A673 (cell line): ENCODE measurements at regions not wholly inside any gene's neighbourhood (a gene's known extent, or its start where the extent isn't known, plus 50 kb on each side); places are given as distances from the start of the nearest gene placed in this dataset.

ENCODE experiments used
- EZH2 ChIP-seq: fragments of 200-600 bp; sonication (generic); IDR thresholded peaks from 2 replicates; pipeline ENCODE4 v1.6.1; 2017; ENCODE audit warnings: borderline replicate concordance, low read depth, mild to moderate bottlenecking, mixed read lengths, antibody characterized with exemption, low read length; ENCODE audit not compliant: poor library complexity, severe bottlenecking
- TF ChIP-seq, protein P1 (sequence below): fragments of 300-800, 200-600 bp; sonication (generic); conservative IDR thresholded peaks from 2 replicates; pipeline ENCODE4 v1.5.1; 2017; ENCODE audit warnings: low read depth, mild to moderate bottlenecking, antibody characterized with exemption, low read length, moderate library complexity, mixed read lengths

GRCh38 chr13:39100996-39101738 lies 62.9 kb downstream of the NHLRC3 start:
- TF ChIP-seq EZH2: no peak
- TF ChIP-seq, protein P1, sequence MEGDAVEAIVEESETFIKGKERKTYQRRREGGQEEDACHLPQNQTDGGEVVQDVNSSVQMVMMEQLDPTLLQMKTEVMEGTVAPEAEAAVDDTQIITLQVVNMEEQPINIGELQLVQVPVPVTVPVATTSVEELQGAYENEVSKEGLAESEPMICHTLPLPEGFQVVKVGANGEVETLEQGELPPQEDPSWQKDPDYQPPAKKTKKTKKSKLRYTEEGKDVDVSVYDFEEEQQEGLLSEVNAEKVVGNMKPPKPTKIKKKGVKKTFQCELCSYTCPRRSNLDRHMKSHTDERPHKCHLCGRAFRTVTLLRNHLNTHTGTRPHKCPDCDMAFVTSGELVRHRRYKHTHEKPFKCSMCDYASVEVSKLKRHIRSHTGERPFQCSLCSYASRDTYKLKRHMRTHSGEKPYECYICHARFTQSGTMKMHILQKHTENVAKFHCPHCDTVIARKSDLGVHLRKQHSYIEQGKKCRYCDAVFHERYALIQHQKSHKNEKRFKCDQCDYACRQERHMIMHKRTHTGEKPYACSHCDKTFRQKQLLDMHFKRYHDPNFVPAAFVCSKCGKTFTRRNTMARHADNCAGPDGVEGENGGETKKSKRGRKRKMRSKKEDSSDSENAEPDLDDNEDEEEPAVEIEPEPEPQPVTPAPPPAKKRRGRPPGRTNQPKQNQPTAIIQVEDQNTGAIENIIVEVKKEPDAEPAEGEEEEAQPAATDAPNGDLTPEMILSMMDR: no peak
